Astrocyte of the spinal cord (primary cell): ENCODE measurements at regions not wholly inside any gene's neighbourhood (a gene's known extent, or its start where the extent isn't known, plus 50 kb on each side); places are given as distances from the start of the nearest gene placed in this dataset.
A peak's percentile ranks its signal among the peaks of the same experiment; 100 is the strongest.

Experiments
- DNase-seq: peaks from one replicate; pipeline ENCODE4 v3.0.0; 2011; ENCODE audit warnings: low read depth, low spot score
- H3K4me3 ChIP-seq: 2 replicates; pipeline ENCODE4 v1.5.1; 2011; ENCODE audit warnings: low read depth, mild to moderate bottlenecking, low read length, moderate library complexity
- in situ Hi-C: cut with HindIII; loops from 2 replicates; pipeline ENCODE4 v1.10.0; 2017; ENCODE audit warnings: low sequenced_read_pairs
- TF ChIP-seq, protein P1 (sequence below): IDR thresholded peaks from 2 replicates; pipeline ENCODE4 v1.5.1; 2012; ENCODE audit warnings: low read depth, mild to moderate bottlenecking, low read length, inconsistent platforms

DNA sequence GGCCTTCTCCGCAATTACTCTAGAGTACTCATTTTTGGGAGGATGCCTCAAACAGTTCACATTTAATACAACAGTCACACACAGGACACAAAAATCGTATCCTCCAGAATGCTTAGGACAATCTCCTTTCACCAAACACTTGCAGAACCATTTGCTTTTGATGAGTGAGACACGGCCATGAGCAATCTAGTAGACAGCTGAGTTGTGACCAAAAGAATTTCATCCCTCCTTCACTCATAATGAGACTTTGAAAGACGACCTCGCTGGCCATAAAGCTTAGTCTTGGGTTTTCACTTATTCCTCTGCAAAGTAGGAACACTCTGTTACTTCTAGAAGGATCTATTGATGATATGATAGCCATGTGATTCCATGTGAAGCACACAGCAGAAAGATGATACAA is 87.5 kb upstream of the SLC35G4 start:
- no peak overlapping the region for H3K4me3 ChIP-seq
- in situ Hi-C loops, result no loop called here
- no peak for DNase-seq
- TF ChIP-seq, protein P1, sequence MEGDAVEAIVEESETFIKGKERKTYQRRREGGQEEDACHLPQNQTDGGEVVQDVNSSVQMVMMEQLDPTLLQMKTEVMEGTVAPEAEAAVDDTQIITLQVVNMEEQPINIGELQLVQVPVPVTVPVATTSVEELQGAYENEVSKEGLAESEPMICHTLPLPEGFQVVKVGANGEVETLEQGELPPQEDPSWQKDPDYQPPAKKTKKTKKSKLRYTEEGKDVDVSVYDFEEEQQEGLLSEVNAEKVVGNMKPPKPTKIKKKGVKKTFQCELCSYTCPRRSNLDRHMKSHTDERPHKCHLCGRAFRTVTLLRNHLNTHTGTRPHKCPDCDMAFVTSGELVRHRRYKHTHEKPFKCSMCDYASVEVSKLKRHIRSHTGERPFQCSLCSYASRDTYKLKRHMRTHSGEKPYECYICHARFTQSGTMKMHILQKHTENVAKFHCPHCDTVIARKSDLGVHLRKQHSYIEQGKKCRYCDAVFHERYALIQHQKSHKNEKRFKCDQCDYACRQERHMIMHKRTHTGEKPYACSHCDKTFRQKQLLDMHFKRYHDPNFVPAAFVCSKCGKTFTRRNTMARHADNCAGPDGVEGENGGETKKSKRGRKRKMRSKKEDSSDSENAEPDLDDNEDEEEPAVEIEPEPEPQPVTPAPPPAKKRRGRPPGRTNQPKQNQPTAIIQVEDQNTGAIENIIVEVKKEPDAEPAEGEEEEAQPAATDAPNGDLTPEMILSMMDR, result no peak

DNA sequence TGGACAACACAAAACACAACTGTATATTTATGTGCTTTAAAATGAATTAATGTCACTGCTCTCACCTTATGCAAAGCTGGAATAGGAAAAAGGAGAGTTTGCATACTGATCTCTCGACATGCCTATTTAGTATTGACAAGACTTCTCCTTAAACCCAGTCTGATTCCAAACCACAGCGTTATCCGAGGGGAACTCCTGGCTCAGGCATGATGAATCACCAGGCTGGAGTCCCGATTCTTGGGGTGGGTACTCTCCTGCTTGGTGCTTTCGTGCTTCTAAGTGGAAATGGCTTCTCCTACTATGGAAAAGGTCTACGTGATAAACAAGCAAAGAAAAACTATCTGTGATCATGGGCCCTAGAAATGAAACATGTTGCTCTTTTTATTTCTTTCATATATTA is 88.9 kb upstream of the SLC35G4 start:
- H3K4me3 ChIP-seq, result no peak overlapping the region
- in situ Hi-C loops, result no loop called here
- TF ChIP-seq, protein P1, result no peak
- no peak for DNase-seq

DNA sequence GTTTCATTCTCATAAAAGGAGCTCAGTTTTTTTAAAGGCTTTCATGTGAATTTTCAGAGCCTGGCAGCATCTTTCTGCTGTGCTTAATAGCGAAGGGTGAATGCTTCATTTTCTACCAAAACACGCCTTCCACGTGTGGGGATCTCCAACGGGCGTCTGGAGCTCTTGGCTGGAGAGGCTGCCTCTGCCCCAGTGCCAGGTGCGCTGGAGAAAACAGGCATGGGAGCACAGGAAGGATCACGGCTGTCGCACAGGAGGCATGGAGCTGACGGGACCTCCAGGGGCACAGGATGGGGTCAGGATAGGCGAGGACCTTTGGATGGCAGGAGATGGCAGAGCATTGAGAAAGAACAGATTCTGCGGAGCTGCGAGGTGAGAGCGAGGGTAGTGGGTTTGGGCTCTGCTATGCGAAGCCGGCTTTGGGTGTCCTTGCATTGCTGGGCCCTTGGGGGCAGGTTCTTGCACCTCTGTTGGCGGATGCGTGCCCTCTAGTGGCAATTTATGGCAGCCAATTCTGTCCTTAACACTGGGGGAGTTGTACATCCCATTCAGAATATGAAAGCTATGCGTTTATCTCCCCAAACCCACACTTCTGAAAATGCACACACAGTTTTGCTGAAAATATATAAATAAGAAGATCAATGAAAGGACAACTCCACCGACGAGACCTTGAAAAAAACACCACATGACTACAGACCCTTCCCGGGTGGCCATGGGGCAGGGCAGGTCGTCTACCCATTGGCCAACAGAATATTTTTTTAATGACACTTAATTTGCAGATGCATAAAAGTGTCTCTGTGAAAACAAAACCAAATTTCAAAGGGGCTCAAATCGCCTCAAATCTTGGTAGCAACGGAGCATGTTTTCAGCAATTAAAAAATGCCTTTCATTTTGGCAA is 90.4 kb upstream of the SLC35G4 start:
- peak; percentile 53 for DNase-seq
- TF ChIP-seq, protein P1, result peak; percentile 76
- in situ Hi-C loops, result no loop called here
- no peak overlapping the region for H3K4me3 ChIP-seq

DNA sequence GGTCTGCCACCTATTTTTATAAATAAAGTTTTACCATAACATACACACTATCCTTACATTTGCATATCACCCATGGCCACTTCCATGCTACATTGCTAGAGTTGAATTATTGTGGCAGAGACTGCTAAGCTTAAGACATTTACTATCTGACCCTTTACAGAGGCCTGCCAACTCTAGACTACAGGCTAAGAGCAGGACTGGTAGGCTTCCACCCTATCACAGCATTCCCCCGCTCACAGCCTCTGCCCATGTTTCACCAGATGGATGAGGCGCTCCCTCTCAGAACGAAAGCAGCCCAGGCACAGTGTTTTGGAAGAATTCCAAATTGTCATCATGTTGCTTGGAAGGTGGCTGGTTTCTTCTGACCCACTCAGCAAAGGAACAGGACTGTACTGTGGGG is 91.7 kb upstream of the SLC35G4 start:
- no peak for DNase-seq
- H3K4me3 ChIP-seq, result no peak overlapping the region
- in situ Hi-C loops, result no loop called here
- TF ChIP-seq, protein P1, result no peak

DNA sequence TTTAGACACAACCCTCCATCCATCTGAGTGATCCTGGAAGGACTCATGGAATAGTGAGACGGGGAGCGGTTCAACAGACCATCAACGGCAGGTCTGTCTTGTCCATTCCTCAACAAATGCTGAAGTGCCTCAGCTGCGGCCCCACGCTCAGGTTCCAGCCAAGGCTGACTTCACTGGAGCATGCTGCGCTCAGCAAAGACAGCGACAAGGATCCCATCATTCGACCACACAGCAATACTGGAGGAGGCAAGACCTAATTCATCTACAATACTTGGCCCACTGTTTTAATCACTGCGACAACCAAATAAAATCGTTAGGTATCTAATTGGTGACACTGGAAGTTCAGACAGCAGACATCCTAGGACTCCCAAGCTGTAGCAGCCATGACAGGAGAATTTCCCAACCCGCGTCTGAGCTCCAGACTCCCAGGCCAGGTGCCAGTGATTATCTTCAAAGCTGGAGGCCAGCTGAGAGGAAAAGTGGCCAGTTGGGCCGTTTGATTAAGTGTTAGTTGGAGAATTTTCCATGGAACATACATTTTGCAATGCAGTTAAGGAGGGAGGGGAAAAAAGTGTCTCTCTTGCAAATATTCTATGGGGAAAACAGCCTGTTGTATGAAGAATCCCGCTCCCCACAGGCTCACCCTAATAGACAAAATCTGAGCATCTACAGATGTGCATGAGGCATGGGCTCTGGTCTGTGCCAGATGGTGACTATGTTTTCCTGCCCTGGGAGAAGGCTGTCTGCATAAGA is 92.5 kb upstream of the SLC35G4 start:
- no peak for DNase-seq
- TF ChIP-seq, protein P1, result no peak
- no peak overlapping the region for H3K4me3 ChIP-seq
- in situ Hi-C loops, result no loop called here

DNA sequence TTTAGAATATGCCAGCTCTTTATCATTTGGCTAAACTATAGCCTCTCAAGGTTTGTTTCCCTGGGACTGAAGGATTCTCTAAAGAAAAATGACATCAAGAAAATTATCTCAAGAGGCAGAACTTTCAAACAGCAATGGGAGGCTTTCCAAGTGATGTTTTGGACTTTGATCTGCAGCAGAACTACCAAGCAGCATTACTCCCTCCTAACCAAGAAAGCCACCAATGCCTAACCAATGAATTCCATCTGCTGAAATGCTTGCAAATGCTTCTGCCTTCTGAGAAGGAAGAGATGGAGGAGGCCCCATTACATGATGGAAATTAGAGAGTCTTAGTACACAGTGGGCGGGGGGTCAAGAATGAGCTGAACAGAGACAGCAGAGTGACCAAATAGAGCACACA is 95.1 kb upstream of the SLC35G4 start:
- DNase-seq, result no peak
- TF ChIP-seq, protein P1, result no peak
- no peak overlapping the region for H3K4me3 ChIP-seq
- in situ Hi-C loops, result no loop called here
